Smooth muscle cell (in vitro differentiated cells): ENCODE measurements at regions not wholly inside any gene's neighbourhood (a gene's known extent, or its start where the extent isn't known, plus 50 kb on each side); places are given as distances from the start of the nearest gene placed in this dataset.

ENCODE experiments used
- DNase-seq: peaks from one replicate; lab custom pipeline; 2025; ENCODE audit not compliant: unreplicated experiment; lab: John Stamatoyannopoulos, UW
- H2AFZ ChIP-seq: fragments of 200-600 bp; sonication (generic); 2 replicates; pipeline ENCODE4 v1.6.0; 2016; ENCODE audit warnings: antibody characterized with exemption, low read depth, mild to moderate bottlenecking
- H3F3A ChIP-seq: fragments of 200-600 bp; sonication (generic); 2 replicates; pipeline ENCODE4 v1.6.0; 2017; ENCODE audit warnings: antibody characterized with exemption, low read depth
- H3K27ac ChIP-seq: fragments of 200-600 bp; sonication (generic); 2 replicates; pipeline ENCODE4 v1.5.1; 2016; ENCODE audit warnings: low read depth, mild to moderate bottlenecking
- H3K27me3 ChIP-seq: fragments of 200-600 bp; sonication (generic); 2 replicates; pipeline ENCODE4 v1.6.1; 2016; ENCODE audit warnings: low read depth, mild to moderate bottlenecking
- H3K36me3 ChIP-seq: fragments of 200-600 bp; sonication (generic); 2 replicates; pipeline ENCODE4 v1.5.1; 2016; ENCODE audit warnings: low read depth
- H3K4me1 ChIP-seq: fragments of 200-600 bp; sonication (generic); 2 replicates; pipeline ENCODE4 v1.5.1; 2016; ENCODE audit warnings: low read depth
- H3K4me2 ChIP-seq: fragments of 200-600 bp; sonication (generic); 2 replicates; pipeline ENCODE4 v1.6.0; 2016; ENCODE audit warnings: mild to moderate bottlenecking
- H3K4me3 ChIP-seq: fragments of 200-600 bp; sonication (generic); 2 replicates; pipeline ENCODE4 v1.5.1; 2016; ENCODE audit warnings: mild to moderate bottlenecking
- H3K79me2 ChIP-seq: fragments of 200-600 bp; sonication (generic); 2 replicates; pipeline ENCODE4 v1.6.0; 2016; ENCODE audit warnings: low read depth, mild to moderate bottlenecking
- H3K9ac ChIP-seq: fragments of 200-600 bp; sonication (generic); 2 replicates; pipeline ENCODE4 v1.6.0; 2016; ENCODE audit warnings: low read depth
- H3K9me3 ChIP-seq: fragments of 200-600 bp; sonication (generic); replicated peaks from 2 replicates; pipeline ENCODE4 v1.5.1; 2016; ENCODE audit warnings: low read depth
- H4K20me1 ChIP-seq: fragments of 200-600 bp; sonication (generic); 2 replicates; pipeline ENCODE4 v1.6.0; 2016; ENCODE audit warnings: low read depth
- whole genome bisulfite sequencing: methylation state at CpG from one replicate; pipeline ENCODE4 v1.1.7; 2016; ENCODE audit warnings: low lambda C conversion rate; 5-methylcytosine and 5-hydroxymethylcytosine counted together
- TF ChIP-seq, protein P1 (sequence below): fragments of 200-600 bp; sonication (generic); IDR thresholded peaks from 2 replicates; pipeline ENCODE4 v1.5.1; 2017; ENCODE audit warnings: borderline replicate concordance, mild to moderate bottlenecking, antibody characterized with exemption; ENCODE audit not compliant: insufficient read depth, poor library complexity, severe bottlenecking

GRCh38 chr14:40445020-40445419 is 1012.8 kb upstream of the FBXO33 start:
- TF ChIP-seq, protein P1, sequence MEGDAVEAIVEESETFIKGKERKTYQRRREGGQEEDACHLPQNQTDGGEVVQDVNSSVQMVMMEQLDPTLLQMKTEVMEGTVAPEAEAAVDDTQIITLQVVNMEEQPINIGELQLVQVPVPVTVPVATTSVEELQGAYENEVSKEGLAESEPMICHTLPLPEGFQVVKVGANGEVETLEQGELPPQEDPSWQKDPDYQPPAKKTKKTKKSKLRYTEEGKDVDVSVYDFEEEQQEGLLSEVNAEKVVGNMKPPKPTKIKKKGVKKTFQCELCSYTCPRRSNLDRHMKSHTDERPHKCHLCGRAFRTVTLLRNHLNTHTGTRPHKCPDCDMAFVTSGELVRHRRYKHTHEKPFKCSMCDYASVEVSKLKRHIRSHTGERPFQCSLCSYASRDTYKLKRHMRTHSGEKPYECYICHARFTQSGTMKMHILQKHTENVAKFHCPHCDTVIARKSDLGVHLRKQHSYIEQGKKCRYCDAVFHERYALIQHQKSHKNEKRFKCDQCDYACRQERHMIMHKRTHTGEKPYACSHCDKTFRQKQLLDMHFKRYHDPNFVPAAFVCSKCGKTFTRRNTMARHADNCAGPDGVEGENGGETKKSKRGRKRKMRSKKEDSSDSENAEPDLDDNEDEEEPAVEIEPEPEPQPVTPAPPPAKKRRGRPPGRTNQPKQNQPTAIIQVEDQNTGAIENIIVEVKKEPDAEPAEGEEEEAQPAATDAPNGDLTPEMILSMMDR: no peak
- Histone ChIP-seq H3K36me3 (no peaks in the 10 kb centered on the region), H3F3A (no peaks in the 10 kb centered on the region), H4K20me1 (no peaks in the 10 kb centered on the region), H3K27ac (no peak overlapping the region), H3K4me1 (no peaks in the 10 kb centered on the region), H3K79me2 (no peaks in the 10 kb centered on the region), H3K9ac (no peak overlapping the region), H3K4me3 (no peak overlapping the region), H3K9me3 (no peaks in the 10 kb centered on the region), H2AFZ (no peak overlapping the region), H3K4me2 (no peak overlapping the region), H3K27me3 (no peaks in the 10 kb centered on the region)
- WGBS: 89% methylated on average over 5 of the region's 5 CpGs
- no peak for DNase-seq

GRCh38 chr14:40436551-40436950 is 1004.3 kb upstream of the FBXO33 start:
- no peaks in the 10 kb centered on the region for H3K36me3 ChIP-seq
- no peaks in the 10 kb centered on the region for H3K79me2 ChIP-seq
- TF ChIP-seq, protein P1: no peak
- H4K20me1 ChIP-seq: no peaks in the 10 kb centered on the region
- no peaks in the 10 kb centered on the region for H3K27me3 ChIP-seq
- no peak overlapping the region for H3K9ac ChIP-seq
- H3K4me2 ChIP-seq: no peak overlapping the region
- no peaks in the 10 kb centered on the region for H3K4me1 ChIP-seq
- no peaks in the 10 kb centered on the region for H3F3A ChIP-seq
- H3K4me3 ChIP-seq: no peak overlapping the region
- WGBS: 89% methylated on average over 3 of the region's 3 CpGs
- no peaks in the 10 kb centered on the region for H3K9me3 ChIP-seq
- no peak overlapping the region for H2AFZ ChIP-seq
- DNase-seq: no peak
- no peak overlapping the region for H3K27ac ChIP-seq

DNA sequence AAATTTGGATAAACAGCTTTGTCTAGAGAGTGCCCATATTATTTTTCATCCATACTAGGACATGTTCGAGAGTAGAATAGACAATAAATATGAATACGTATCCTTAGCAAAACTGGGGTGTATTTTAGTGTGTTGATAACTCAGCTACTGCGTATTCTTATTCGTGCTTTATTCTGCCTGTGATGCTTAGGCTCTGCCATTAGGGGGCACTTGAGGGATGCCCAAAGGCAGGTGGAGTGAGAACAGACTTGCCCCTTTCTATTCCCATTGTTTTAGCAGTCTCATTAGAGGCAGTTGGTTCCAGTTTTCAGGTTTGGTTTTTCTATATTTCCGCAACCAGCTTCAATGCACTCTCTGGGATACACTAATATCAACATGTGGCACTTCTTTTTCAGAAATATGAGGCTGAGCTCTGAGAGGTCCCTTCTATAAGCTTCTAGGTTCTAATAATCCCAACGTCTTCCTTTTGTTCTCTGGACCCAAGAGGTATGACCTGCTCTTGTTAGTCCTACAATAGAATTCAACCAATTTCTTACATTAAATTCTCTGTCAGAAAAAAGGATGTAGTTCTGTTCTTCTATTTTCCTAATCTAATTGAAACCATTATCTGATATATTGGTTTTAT is 985.7 kb upstream of the FBXO33 start:
- H3K9me3 ChIP-seq: no peaks in the 10 kb centered on the region
- no peaks in the 10 kb centered on the region for H4K20me1 ChIP-seq
- no peaks in the 10 kb centered on the region for H3K36me3 ChIP-seq
- DNase-seq: no peak
- TF ChIP-seq, protein P1: peak; percentile 85
- H3K4me2 ChIP-seq: peak overlapping the region; percentile 84
- peak overlapping the region; percentile 89 for H2AFZ ChIP-seq
- H3K9ac ChIP-seq: no peak overlapping the region
- H3K79me2 ChIP-seq: no peaks in the 10 kb centered on the region
- H3F3A ChIP-seq: no peaks in the 10 kb centered on the region
- no peaks in the 10 kb centered on the region for H3K27me3 ChIP-seq
- H3K4me3 ChIP-seq: peak overlapping the region; percentile 45
- H3K4me1 ChIP-seq: no peaks in the 10 kb centered on the region
- 30% methylated on average over 6 of the region's 6 CpGs for WGBS
- no peak overlapping the region for H3K27ac ChIP-seq

DNA sequence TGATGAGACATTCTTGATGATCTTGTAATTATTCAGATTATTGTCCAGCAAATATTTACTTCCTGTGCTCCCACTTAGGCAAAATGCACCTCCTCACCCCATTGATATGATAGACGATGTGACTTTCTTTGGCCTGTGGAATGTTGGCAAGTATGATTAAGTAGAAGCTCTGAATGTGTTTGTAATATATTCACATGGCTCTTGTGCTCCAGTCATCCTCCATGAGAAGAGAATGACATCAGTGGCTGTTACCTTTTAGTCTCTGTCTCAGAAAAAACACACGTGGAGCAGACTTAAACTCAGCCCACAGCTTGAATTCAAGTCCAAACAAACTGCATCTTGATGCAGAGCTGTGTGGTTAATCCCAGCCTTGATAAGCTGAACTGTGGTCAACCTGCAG is 984.3 kb upstream of the FBXO33 start:
- Histone ChIP-seq H3K27ac (no peak overlapping the region), H3K9ac (no peak overlapping the region), H3K4me1 (no peaks in the 10 kb centered on the region), H3K4me3 (no peak overlapping the region), H3K36me3 (no peaks in the 10 kb centered on the region), H3F3A (no peaks in the 10 kb centered on the region), H3K79me2 (no peaks in the 10 kb centered on the region), H4K20me1 (no peaks in the 10 kb centered on the region), H3K27me3 (no peaks in the 10 kb centered on the region), H3K9me3 (no peaks in the 10 kb centered on the region), H3K4me2 (no peak overlapping the region), H2AFZ (no peak overlapping the region)
- DNase-seq: no peak
- 65% methylated on average over 2 of the region's 2 CpGs for WGBS
- TF ChIP-seq, protein P1: no peak
